NCI-H2171 (cell line): ENCODE measurements at regions not wholly inside any gene's neighbourhood (a gene's known extent, or its start where the extent isn't known, plus 50 kb on each side); places are given as distances from the start of the nearest gene placed in this dataset.
"Not testable (repeated sequence)": the region's sequence is repeated elsewhere in the genome, so short reads cannot be mapped to it uniquely, and the experiment has no call there.

Experiments used
- DNase-seq: peaks from one replicate; lab custom pipeline; 2025; lab: John Stamatoyannopoulos, UW

DNA sequence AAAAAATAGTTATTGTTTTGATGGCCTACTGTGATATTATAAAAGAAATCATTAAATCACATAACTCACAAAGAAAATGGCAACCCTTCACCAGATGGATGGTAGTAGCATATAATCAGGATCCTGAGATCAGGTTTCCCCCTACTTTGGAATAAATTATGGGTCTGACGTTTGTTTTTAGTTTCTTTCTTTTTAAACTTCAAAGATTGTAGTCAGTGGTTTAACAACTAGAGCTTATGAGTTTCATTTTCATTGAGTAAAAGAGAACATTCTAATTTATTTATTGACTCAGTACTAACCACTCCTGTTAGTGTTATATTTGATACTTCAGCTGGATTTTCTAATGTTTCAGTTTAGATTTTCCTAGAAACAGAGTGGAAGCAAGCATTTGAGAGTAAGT is 218.0 kb upstream of the PCSK5 start:
- no peak for DNase-seq

- DNase-seq, result no peak
Measured at GRCh38 chr9:75683591-75683990, 206.9 kb upstream of the PCSK5 start.

DNA sequence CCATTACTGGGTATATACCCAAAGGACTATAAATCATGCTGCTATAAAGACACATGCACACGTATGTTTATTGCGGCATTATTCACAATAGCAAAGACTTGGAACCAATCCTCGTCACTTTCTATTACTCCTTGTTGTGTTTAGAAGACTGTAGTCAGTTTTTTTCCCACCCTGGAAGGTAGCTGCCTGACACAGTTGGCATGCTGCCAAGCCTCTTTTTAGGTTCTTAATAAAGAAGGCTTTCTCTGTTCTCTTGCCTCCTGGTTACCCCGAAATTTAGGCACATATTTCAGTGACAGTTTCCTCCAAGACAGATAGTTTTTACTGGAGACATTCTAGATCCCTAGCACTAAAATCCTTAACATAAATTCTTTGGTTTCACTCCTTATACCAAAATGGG is 205.4 kb upstream of the PCSK5 start:
- DNase-seq, result no peak

GRCh38 chr9:75687359-75687953 is 203.0 kb upstream of the PCSK5 start:
- DNase-seq, result no peak

DNA sequence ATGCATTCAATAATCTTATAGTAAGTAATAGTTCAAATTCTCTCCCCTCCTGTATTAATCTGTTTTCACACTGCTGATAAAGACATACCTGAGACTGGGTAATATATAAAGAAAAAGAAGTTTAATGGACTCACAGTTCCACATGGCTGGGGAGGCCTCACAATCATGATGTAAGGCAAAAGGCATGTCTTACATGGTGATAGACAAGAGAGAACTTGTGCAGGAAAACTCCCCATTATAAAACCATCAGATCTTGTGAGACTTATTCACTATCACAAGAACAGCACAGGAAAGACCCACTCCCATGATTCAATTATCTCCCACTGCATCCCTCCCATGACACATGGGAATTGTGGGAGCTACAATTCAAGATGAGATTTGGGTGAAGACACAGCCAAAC is 199.9 kb upstream of the PCSK5 start:
- not testable (repeated sequence) for DNase-seq

DNA sequence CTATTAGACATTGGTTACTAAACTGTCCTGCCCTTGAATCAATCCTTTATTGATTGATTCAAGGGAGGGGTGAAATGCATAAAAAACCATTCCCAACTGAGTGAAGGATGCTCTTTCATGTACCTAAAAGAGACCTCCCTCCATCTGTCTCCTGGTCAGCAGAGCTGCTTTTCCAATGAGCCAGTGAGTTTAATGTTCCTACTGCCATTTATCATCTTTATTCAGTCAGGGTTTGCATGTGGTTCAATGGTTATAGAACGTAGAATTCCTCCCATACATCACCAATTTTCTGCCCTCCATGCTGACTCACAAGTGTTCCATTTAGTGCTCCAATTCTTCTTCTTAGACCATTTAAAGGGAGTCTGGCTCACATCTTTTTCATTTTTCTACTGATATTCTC is 199.1 kb upstream of the PCSK5 start:
- no peak for DNase-seq

- no peak for DNase-seq
Measured at GRCh38 chr9:75692309-75692708, 198.2 kb upstream of the PCSK5 start.

GRCh38 chr9:75695921-75696320 is 194.6 kb upstream of the PCSK5 start:
- DNase-seq, result no peak

- no peak for DNase-seq
Measured at GRCh38 chr9:75699017-75699416, 191.5 kb upstream of the PCSK5 start.

DNA sequence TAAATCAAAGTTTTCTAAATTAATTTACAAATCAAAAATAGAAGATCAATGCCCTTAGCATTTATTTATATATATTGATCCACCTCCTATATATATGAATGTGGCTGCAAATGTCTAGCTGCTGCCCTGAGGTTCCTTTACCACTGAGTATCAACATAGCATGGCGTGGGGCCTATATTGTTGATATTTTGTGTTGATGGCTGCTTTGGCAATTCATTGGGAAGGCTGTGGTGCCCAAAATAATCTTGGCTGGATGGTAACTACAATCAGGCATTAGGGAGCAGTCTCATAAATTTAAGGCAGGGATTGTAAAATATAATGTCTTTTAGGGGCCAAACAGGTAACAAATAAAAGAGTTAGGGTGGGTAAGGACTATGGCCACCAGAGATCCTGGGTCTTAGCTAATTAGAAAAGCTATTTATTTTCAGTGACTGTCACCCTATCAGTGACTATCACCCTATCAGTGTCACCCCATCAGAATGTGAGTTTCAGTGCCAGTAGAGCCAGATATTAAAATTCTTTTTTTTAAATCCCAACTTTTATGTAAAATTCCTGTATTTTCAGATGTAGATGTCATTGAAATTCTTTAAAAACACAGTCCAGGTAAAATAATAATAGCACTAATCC is 190.7 kb upstream of the PCSK5 start:
- DNase-seq, result no peak

- no peak for DNase-seq
Measured at GRCh38 chr9:75700252-75700640, 190.2 kb upstream of the PCSK5 start.

DNA sequence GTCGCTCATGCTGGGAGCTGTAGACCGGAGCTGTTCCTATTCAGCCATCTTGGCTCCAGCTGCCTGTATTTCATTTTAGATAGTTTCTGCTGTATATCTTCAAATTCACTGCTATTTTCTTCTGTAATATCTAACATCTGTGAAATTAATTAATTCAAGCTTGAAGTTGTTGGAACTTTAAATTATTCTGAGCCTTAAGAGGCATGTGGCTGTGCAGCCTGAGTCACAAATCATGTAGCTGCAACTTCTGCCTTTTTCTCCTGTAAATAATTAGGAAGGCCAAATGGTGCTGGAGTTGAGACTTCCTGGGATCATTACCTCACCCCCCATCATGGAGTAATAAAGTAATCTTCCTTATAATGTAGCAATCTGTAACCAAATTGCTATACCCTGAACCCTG is 183.3 kb upstream of the PCSK5 start:
- DNase-seq, result no peak

DNA sequence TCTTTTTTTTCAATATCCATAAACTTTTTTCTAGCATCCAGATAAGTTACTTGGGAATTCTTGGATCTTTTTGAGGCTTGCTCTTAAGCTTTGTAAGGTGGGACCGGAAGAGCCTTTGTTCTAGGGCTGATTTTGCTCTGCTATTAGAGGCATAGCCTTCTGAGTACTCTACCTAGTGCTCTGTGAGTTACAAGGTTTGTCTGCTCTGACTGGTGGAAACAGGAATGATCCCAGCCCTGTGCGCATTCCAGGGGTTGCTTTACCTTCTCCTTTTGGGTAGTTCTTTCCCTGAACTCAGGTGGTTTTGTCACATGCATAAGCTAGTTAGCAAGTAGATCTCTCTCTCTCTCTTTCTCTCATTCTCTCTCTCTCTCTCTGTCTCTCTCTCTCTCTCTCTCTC is 180.8 kb upstream of the PCSK5 start:
- no peak for DNase-seq

GRCh38 chr9:75712700-75713099 is 177.8 kb upstream of the PCSK5 start:
- DNase-seq, result no peak

- DNase-seq, result no peak
Measured at GRCh38 chr9:75713335-75713734, 177.1 kb upstream of the PCSK5 start.

DNA sequence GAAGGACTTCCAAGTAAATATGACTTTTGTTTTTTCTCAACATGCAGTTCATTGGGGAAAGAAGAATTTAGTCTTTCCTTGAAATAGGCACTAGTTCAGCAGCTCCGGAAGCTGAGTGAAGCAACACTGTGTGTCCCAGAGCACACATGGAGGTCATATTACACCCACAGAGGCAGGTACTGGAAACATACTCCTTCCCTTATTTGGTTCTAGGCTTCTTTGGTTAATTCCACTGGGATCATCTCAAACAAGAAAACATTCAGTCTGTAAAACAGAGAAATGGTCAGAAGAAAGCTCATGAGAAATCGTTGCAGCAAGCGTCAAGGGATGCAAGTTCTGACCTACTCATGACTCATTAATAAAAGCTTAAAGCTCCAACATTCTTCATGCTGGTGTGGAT is 175.1 kb upstream of the PCSK5 start:
- no peak for DNase-seq

- no peak for DNase-seq
Measured at GRCh38 chr9:75718677-75719076, 171.8 kb upstream of the PCSK5 start.

DNA sequence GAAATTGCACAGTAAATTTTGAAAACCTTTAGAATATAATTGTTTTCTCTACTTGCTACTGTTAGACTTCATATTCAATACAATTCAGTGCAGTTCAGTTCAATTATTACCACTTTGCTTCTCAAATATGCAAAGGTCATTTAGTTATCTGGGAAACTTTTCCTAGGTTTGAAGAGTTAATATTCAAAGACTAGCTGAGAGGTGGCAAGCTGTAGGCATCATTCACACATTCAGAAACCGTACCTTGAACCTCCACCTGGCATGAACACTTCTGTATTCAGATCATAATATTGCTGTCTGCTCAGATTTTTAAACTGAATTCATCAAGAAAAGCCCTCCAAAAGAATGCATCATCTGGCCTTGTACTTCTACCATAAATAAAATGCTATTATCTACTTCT is 162.1 kb upstream of the PCSK5 start:
- DNase-seq, result no peak

GRCh38 chr9:75734802-75735201 is 155.7 kb upstream of the PCSK5 start:
- DNase-seq, result no peak

DNA sequence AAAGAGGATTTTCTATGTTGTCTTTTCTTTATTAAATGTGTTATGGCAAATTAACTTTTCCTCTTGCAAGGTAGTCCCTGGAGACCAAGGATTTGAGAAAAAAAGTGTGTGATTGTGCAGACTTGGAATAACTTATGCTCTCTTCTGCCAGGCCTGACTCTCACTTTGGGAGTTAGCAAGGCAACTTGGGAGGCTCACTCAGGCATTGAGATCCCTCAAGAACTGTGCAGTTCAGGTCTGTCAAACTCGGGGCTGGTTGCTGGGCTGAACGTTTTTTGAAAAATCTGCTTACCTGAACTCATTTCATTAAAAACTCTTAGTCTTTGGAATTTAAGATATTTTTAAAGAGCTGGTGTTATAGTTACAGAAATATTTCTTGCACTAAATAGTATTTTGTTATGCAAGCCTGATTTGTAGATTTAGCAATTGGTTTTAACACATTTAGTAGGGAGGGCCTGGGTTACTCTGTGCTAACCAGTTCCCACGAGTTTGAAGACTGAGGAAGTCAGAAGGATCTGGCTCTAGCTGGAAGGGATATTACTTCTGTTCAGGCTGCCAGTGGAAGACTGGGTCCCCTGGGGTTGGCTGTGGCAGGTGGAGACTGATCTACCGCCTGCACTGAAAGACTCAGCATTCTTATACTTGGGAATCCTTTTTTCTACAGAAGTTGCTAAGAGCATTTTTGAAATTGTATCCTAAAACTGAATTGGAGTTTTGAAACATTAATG is 150.4 kb upstream of the PCSK5 start:
- DNase-seq, result no peak

GRCh38 chr9:75743855-75744254 is 146.6 kb upstream of the PCSK5 start:
- DNase-seq, result no peak

- DNase-seq, result no peak
Measured at GRCh38 chr9:75754080-75754479, 136.4 kb upstream of the PCSK5 start.

GRCh38 chr9:75775166-75775565 is 115.3 kb upstream of the PCSK5 start:
- no peak for DNase-seq
